SU-DHL-6 (cell line): ENCODE measurements at regions not wholly inside any gene's neighbourhood (a gene's known extent, or its start where the extent isn't known, plus 50 kb on each side); places are given as distances from the start of the nearest gene placed in this dataset.

Experiments
- H2AFZ ChIP-seq: fragments of 200-600 bp; sonication (generic); 2 replicates; pipeline ENCODE4 v1.6.1; 2014; ENCODE audit warnings: low read depth, mild to moderate bottlenecking, moderate library complexity, mixed read lengths, antibody characterized with exemption, low read length; ENCODE audit not compliant: severe bottlenecking
- H3F3A ChIP-seq: fragments of 200-600 bp; shearing (Covaris generic); 2 replicates; pipeline ENCODE4 v1.6.0; 2016; ENCODE audit warnings: antibody characterized with exemption, mild to moderate bottlenecking; ENCODE audit not compliant: insufficient read depth
- H3K27ac ChIP-seq: fragments of 200-600 bp; sonication (generic); 2 replicates; pipeline ENCODE4 v1.5.1; 2016; ENCODE audit warnings: low read depth, mild to moderate bottlenecking, low read length, moderate library complexity, mixed read lengths
- H3K27me3 ChIP-seq: fragments of 200-600 bp; sonication (generic), shearing (Covaris generic); 2 replicates; pipeline ENCODE4 v1.6.0; 2014; ENCODE audit warnings: mild to moderate bottlenecking, low read length
- H3K36me3 ChIP-seq: fragments of 200-600 bp; sonication (generic); 2 replicates; pipeline ENCODE4 v1.6.1; 2014; ENCODE audit warnings: mild to moderate bottlenecking, low read length, mixed read lengths
- H3K4me2 ChIP-seq: fragments of 300-600, 200-600 bp; shearing (Covaris generic), sonication (generic); 2 replicates; pipeline ENCODE4 v1.6.0; 2014; ENCODE audit warnings: low read length, low read depth, mild to moderate bottlenecking; ENCODE audit not compliant: poor library complexity, severe bottlenecking
- H3K4me3 ChIP-seq: fragments of 200-600 bp; sonication (generic); 2 replicates; pipeline ENCODE4 v1.5.1; 2014; ENCODE audit warnings: antibody characterized with exemption, low read length, mild to moderate bottlenecking, mixed read lengths; ENCODE audit not compliant: insufficient read depth, poor library complexity, severe bottlenecking
- H3K79me2 ChIP-seq: fragments of 200-600 bp; sonication (generic); 2 replicates; pipeline ENCODE4 v1.6.1; 2014; ENCODE audit warnings: mild to moderate bottlenecking, low read length, moderate library complexity; ENCODE audit not compliant: insufficient read depth
- H3K9ac ChIP-seq: fragments of 200-600 bp; sonication (generic); 2 replicates; pipeline ENCODE4 v1.7.0; 2014; ENCODE audit warnings: mild to moderate bottlenecking, low read length
- H3K9me2 ChIP-seq: fragments of 200-600 bp; sonication (generic); replicated peaks from 2 replicates; pipeline ENCODE4 v1.6.1; 2014; ENCODE audit warnings: low read length; ENCODE audit not compliant: insufficient read depth
- H3K9me3 ChIP-seq: fragments of 200-600 bp; sonication (generic); 2 replicates; pipeline ENCODE4 v1.6.1; 2014; ENCODE audit warnings: low read length, mixed read lengths; ENCODE audit not compliant: insufficient read depth
- H4K20me1 ChIP-seq: fragments of 200-600 bp; sonication (generic); 2 replicates; pipeline ENCODE4 v1.6.1; 2014; ENCODE audit warnings: low read depth, mild to moderate bottlenecking, antibody characterized with exemption, low read length, moderate library complexity, mixed read lengths
- CTCF ChIP-seq: fragments of 200-600 bp; sonication (generic); IDR thresholded peaks from one replicate; pipeline ENCODE4 v1.5.1; 2017; ENCODE audit warnings: antibody characterized with exemption, mild to moderate bottlenecking, low read length, moderate library complexity; ENCODE audit not compliant: insufficient read depth, poor library complexity, severe bottlenecking
- EZH2phosphoT487 ChIP-seq: fragments of 200-600 bp; sonication (generic), shearing (Covaris generic); conservative IDR thresholded peaks from 2 replicates; pipeline ENCODE4 v1.6.1; 2018; ENCODE audit warnings: mild to moderate bottlenecking, antibody characterized with exemption, low read length, moderate library complexity, mixed read lengths

- Histone ChIP-seq H3K79me2 (no peaks in the 10 kb centered on the region), H2AFZ (no peak overlapping the region)
- TF ChIP-seq EZH2phosphoT487 (no peak), CTCF (no peak)
Observed at GRCh38 chr7:109522585-109522984, 952.9 kb downstream of the DNAJB9 start.

GRCh38 chr7:109527833-109528232 is 958.2 kb downstream of the DNAJB9 start:
- H3F3A ChIP-seq = no peaks in the 10 kb centered on the region
- H3K9ac ChIP-seq = no peak overlapping the region
- TF ChIP-seq EZH2phosphoT487 = no peak
- TF ChIP-seq CTCF = no peak
- no peaks in the 10 kb centered on the region for H3K27me3 ChIP-seq
- no peaks in the 10 kb centered on the region for H3K9me2 ChIP-seq
- H2AFZ ChIP-seq = no peak overlapping the region
- H3K9me3 ChIP-seq = no peaks in the 10 kb centered on the region
- no peak overlapping the region for H3K4me3 ChIP-seq
- H3K79me2 ChIP-seq = no peaks in the 10 kb centered on the region
- no peaks in the 10 kb centered on the region for H4K20me1 ChIP-seq
- no peak overlapping the region for H3K27ac ChIP-seq
- no peak overlapping the region for H3K4me2 ChIP-seq
- H3K36me3 ChIP-seq = no peaks in the 10 kb centered on the region

More at GRCh38 chr7:109522585-109522984, 952.9 kb downstream of the DNAJB9 start:
- Histone ChIP-seq H3K9me2 (no peaks in the 10 kb centered on the region), H3K4me2 (no peak overlapping the region), H3K36me3 (no peaks in the 10 kb centered on the region), H3F3A (no peaks in the 10 kb centered on the region), H3K4me3 (no peak overlapping the region), H3K27ac (no peak overlapping the region), H3K27me3 (no peaks in the 10 kb centered on the region), H4K20me1 (no peaks in the 10 kb centered on the region), H3K9me3 (no peaks in the 10 kb centered on the region), H3K9ac (no peak overlapping the region)

GRCh38 chr7:109529712-109530111 is 960.0 kb downstream of the DNAJB9 start:
- H3K9ac ChIP-seq = no peak overlapping the region
- no peaks in the 10 kb centered on the region for H3K79me2 ChIP-seq
- H3K9me3 ChIP-seq = no peaks in the 10 kb centered on the region
- H2AFZ ChIP-seq = no peak overlapping the region
- no peak overlapping the region for H3K4me3 ChIP-seq
- H3K36me3 ChIP-seq = no peaks in the 10 kb centered on the region
- no peaks in the 10 kb centered on the region for H3F3A ChIP-seq
- TF ChIP-seq CTCF (no peak), EZH2phosphoT487 (no peak)
- H3K27ac ChIP-seq = no peak overlapping the region
- no peaks in the 10 kb centered on the region for H3K9me2 ChIP-seq
- H4K20me1 ChIP-seq = no peaks in the 10 kb centered on the region
- H3K27me3 ChIP-seq = no peaks in the 10 kb centered on the region
- no peak overlapping the region for H3K4me2 ChIP-seq
